K562 (cell line): ENCODE measurements at regions not wholly inside any gene's neighbourhood (a gene's known extent, or its start where the extent isn't known, plus 50 kb on each side); places are given as distances from the start of the nearest gene placed in this dataset.
"Not testable (repeated sequence)": the region's sequence is repeated elsewhere in the genome, so short reads cannot be mapped to it uniquely, and the experiment has no call there.

ENCODE experiments used
- ATAC-seq: fragments of 200-7000 bp; cut with Tn5 transposase; 3 replicates; pipeline ENCODE4 v1.9.1; 2020; ENCODE audit warnings: moderate library complexity
- BruUV-seq: library from RNA; stranded (reverse); fragments of 400-500 nt; replicated peaks from 2 replicates; lab custom pipeline; 2021; lab: Mats Ljungman, UMichigan
- CTCF ChIA-PET: fragments of 300-600 bp; formaldehyde crosslinking; extraction: SDS; loops from one replicate; lab custom pipeline; 2021; ENCODE audit warnings: low intra/inter-chr PET ratio; lab: Yijun Ruan, JAX
- POLR2A ChIA-PET: fragments of 300-600, 350-650 bp; sonication (Branson Sonifier 250); formaldehyde crosslinking; extraction: SDS; loops from one replicate; lab custom pipeline; 2021; ENCODE audit warnings: antibody characterized with exemption, inconsistent platforms; lab: Yijun Ruan, JAX
- DNase-seq, 4 experiments: peaks; one replicate each; pipeline versions ENCODE4 v3.0.0 to v3.0.0-alpha.2; 2011 to 2018; ENCODE audit warnings: low spot score in 3 of 4, mixed read lengths in 3 of 4; ENCODE audit errors: extremely low read depth in 1 of 4
- FAIRE-seq: peaks from 2 replicates; lab custom pipeline; 2011; peaks lifted over from hg19 to GRCh38; lab: Jason Lieb, UNC
- H2AFZ ChIP-seq: 2 replicates; pipeline ENCODE4 v1.6.0; 2011; ENCODE audit warnings: low read depth, low read length, control low read depth, inconsistent platforms
- H3K27ac ChIP-seq: fragments of 200-600 bp; 3 replicates; pipeline ENCODE4 v1.8.0; 2011; ENCODE audit warnings: low read depth, mild to moderate bottlenecking, control low read depth, inconsistent platforms, low read length, moderate library complexity, mixed read lengths; ENCODE audit errors: extremely low read depth
- H3K27me3 ChIP-seq, 2 experiments: fragments of 300-600 bp in 1 of 2; 2 replicates in 1 of 2; 3 replicates in 1 of 2; pipeline versions ENCODE4 v1.6.0 to v1.8.0; 2011; ENCODE audit warnings: inconsistent platforms in 2 of 2, low read length in 2 of 2, mild to moderate bottlenecking in 1 of 2, mixed read lengths in 1 of 2, moderate library complexity in 1 of 2; ENCODE audit not compliant: control insufficient read depth in 2 of 2, insufficient read depth in 2 of 2
- H3K36me3 ChIP-seq: fragments of 300-600 bp; 3 replicates; pipeline ENCODE4 v1.8.0; 2011; ENCODE audit warnings: mild to moderate bottlenecking, low read length, inconsistent platforms; ENCODE audit not compliant: control insufficient read depth, insufficient read depth
- H3K4me1 ChIP-seq, 2 experiments: fragments of 200-600 bp in 1 of 2; replicated peaks in 1 of 2; 2 replicates in 1 of 2; 3 replicates in 1 of 2; pipeline versions ENCODE4 v1.5.1 to v1.8.0; 2011; ENCODE audit warnings: inconsistent platforms in 2 of 2, low read length in 2 of 2, mild to moderate bottlenecking in 1 of 2, mixed read lengths in 1 of 2, moderate library complexity in 1 of 2; ENCODE audit not compliant: control insufficient read depth in 2 of 2, insufficient read depth in 2 of 2
- H3K4me2 ChIP-seq: 2 replicates; pipeline ENCODE4 v1.6.1; 2011; ENCODE audit warnings: low read length, control low read depth, inconsistent platforms, mixed read lengths; ENCODE audit not compliant: insufficient read depth
- H3K4me3 ChIP-seq: fragments of 200-600 bp; sonication (generic), shearing (Covaris generic); 2 replicates; pipeline ENCODE4 v1.5.1; 2016; ENCODE audit warnings: control low read depth, inconsistent platforms
- H3K79me2 ChIP-seq: fragments of 200-600 bp; 3 replicates; pipeline ENCODE4 v1.8.0; 2011; ENCODE audit warnings: low read length, inconsistent platforms; ENCODE audit not compliant: control insufficient read depth, insufficient read depth
- H3K9ac ChIP-seq, 2 experiments: 2 replicates each; pipeline versions ENCODE4 v1.6.0 to v1.6.1; 2011; ENCODE audit warnings: low read depth in 2 of 2, low read length in 2 of 2, control low read depth in 1 of 2, inconsistent platforms in 1 of 2, mild to moderate bottlenecking in 1 of 2, mixed read lengths in 1 of 2; ENCODE audit not compliant: insufficient read depth in 1 of 2
- H3K9me1 ChIP-seq: one replicate; pipeline ENCODE4 v1.6.0; 2011; ENCODE audit warnings: inconsistent platforms, mild to moderate bottlenecking, low read length, moderate library complexity; ENCODE audit not compliant: control insufficient read depth, insufficient read depth
- H3K9me3 ChIP-seq: replicated peaks from 2 replicates; pipeline ENCODE4 v1.5.1; 2011; ENCODE audit warnings: low read depth, low read length, inconsistent platforms; ENCODE audit not compliant: control insufficient read depth, insufficient read depth
- H4K20me1 ChIP-seq: replicated peaks from 2 replicates; pipeline ENCODE4 v1.6.1; 2011; ENCODE audit warnings: low read length, inconsistent platforms, mixed read lengths; ENCODE audit not compliant: control insufficient read depth, insufficient read depth
- GMEB1 ChIP-seq: fragments of 250-450 bp; sonication (Bioruptor Pico); IDR thresholded peaks from 2 replicates; pipeline ENCODE4 v1.4.0; 2020; ENCODE audit warnings: mild to moderate bottlenecking
- GTF2A2 ChIP-seq: IDR thresholded peaks from 2 replicates; pipeline ENCODE4 v1.6.1; 2016; ENCODE audit warnings: mild to moderate bottlenecking, missing genetic modification characterization, missing compliant biosample characterization
- GTF2F1 ChIP-seq: IDR thresholded peaks from 2 replicates; pipeline ENCODE4 v1.6.1; 2011; ENCODE audit warnings: low read depth, low read length, improper control_type of control experiment
- HSF4 ChIP-seq: fragments of 250-450 bp; sonication (Bioruptor Pico); IDR thresholded peaks from 2 replicates; pipeline ENCODE4 v2.1.2; 2022; ENCODE audit warnings: mild to moderate bottlenecking, moderate library complexity, borderline replicate concordance
- JUND ChIP-seq, 2 experiments: IDR thresholded peaks; 2 replicates in 1 of 2; 3 replicates in 1 of 2; pipeline ENCODE4 v1.6.1; 2011; ENCODE audit warnings: borderline replicate concordance in 2 of 2, low read depth in 2 of 2, low read length in 2 of 2, improper control_type of control experiment in 1 of 2, missing biosample characterization in 1 of 2, missing genetic modification characterization in 1 of 2, missing genetic modification reagents in 1 of 2
- MTA3 ChIP-seq: fragments of 450-650 bp; formaldehyde crosslinking; IDR thresholded peaks from 2 replicates; pipeline ENCODE4 v1.6.1; 2017; ENCODE audit warnings: mild to moderate bottlenecking, borderline replicate concordance
- SP2 ChIP-seq: IDR thresholded peaks from 2 replicates; pipeline ENCODE4 v1.6.1; 2011; ENCODE audit warnings: mild to moderate bottlenecking, low read depth, low read length, moderate library complexity; ENCODE audit not compliant: poor library complexity, severe bottlenecking; ENCODE audit errors: extremely low read depth
- TCF7 ChIP-seq: sonication (generic); IDR thresholded peaks from 2 replicates; pipeline ENCODE4 v1.6.1; 2016; ENCODE audit warnings: antibody characterized with exemption, borderline replicate concordance
- ZBTB1 ChIP-seq: sonication (generic); formaldehyde crosslinking; IDR thresholded peaks from 2 replicates; pipeline ENCODE4 v1.8.1; 2023; ENCODE audit warnings: missing genetic modification reagents, low read depth, mild to moderate bottlenecking, borderline replicate concordance
- ZNF695 ChIP-seq: fragments of 450-650 bp; formaldehyde crosslinking; IDR thresholded peaks from 2 replicates; pipeline ENCODE4 v1.4.0; 2020; ENCODE audit warnings: mild to moderate bottlenecking, moderate library complexity
- WGBS: fragments of 100-300 bp; shearing (Covaris generic); methylation state at CpG from one replicate; pipeline ENCODE4 v1.1.6; 2016; ENCODE audit warnings: low coverage, mixed read lengths; ENCODE audit not compliant: insufficient coverage; ENCODE audit errors: missing lambda C conversion rate; 5-methylcytosine and 5-hydroxymethylcytosine counted together
- in situ Hi-C: fragments of 300-500 bp; cut with MboI; formaldehyde crosslinking; loops from 4 replicates; pipeline ENCODE4 v1.15.0; 2018; ENCODE audit warnings: inconsistent platforms, mixed read lengths
- intact Hi-C: fragments of 100-400 bp; cut with micrococcal nuclease; formaldehyde crosslinking; loops from 2 replicates; pipeline ENCODE4 v1.14.2; 2022

- Histone ChIP-seq H3K9me1 (no peaks in the 10 kb centered on the region), H3K9me3 (no peaks in the 10 kb centered on the region), H3K27ac (no peak overlapping the region), H3K9ac (no peak overlapping the region), H3K4me3 (no peak overlapping the region), H2AFZ (no peak overlapping the region), H3K4me2 (no peak overlapping the region)
- ATAC-seq (no peak), FAIRE-seq (no peak)
- ChIA-PET CTCF (no interaction called here), POLR2A (no interaction called here)
- intact Hi-C loops (no loop called here), in situ Hi-C loops (no loop called here)
- no TSS peak for BruUV-seq
- TF ChIP-seq ZNF695 (CRISPR knock-in tag) (no peak), MTA3 (no peak), HSF4 (CRISPR knock-in tag) (no peak), JUND (IDR thresholded peaks at IDR 0.05; ENCODE audit: borderline replicate concordance, low read depth, low read length) (no peak), JUND (tag; IDR thresholded peaks at IDR 0.05; ENCODE audit: borderline replicate concordance, low read depth, low read length) (no peak), SP2 (no peak), TCF7 (no peak), GTF2F1 (no peak), ZBTB1 (no peak), GMEB1 (CRISPR knock-in tag) (no peak), GTF2A2 (no peak)
- TF ChIP-seq, all 486 proteins: peak for 0
- peaks cover 5 to 41% of the 10 kb centered on the region in 2 experiments; a peak in 4 of 5 replicates for H3K27me3 ChIP-seq
- H3K79me2 ChIP-seq: no peaks in the 10 kb centered on the region
- H4K20me1 ChIP-seq: no peaks in the 10 kb centered on the region
- no peaks in the 10 kb centered on the region for H3K36me3 ChIP-seq
- peaks cover 0 to 7% of the 10 kb centered on the region in 2 experiments; a peak in 1 of 5 replicates for H3K4me1 ChIP-seq
- WGBS: 0% methylated on average over 2 of the region's 2 CpGs
- DNase-seq: no peak
Measured at GRCh38 chr10:101280511-101280910, 51.2 kb upstream of the LBX1 start.

GRCh38 chr10:101280921-101281320 is 51.7 kb upstream of the LBX1 start:
- H3K9me3 ChIP-seq, H3K4me2 ChIP-seq, CTCF ChIA-PET, DNase-seq, H3K79me2 ChIP-seq, ATAC-seq, intact Hi-C loops, FAIRE-seq, H3K9me1 ChIP-seq, H3K4me1 ChIP-seq, H3K36me3 ChIP-seq, POLR2A ChIA-PET, in situ Hi-C loops, H3K27ac ChIP-seq, H2AFZ ChIP-seq, H3K9ac ChIP-seq, H4K20me1 ChIP-seq, H3K4me3 ChIP-seq, BruUV-seq: not testable (repeated sequence)
- WGBS: 0% methylated on average over 3 of the region's 3 CpGs
- peaks cover 5 to 41% of the 10 kb centered on the region in 2 experiments; a peak in 4 of 5 replicates for H3K27me3 ChIP-seq
